ENCODE measurements at regions not wholly inside any gene's neighbourhood (a gene's known extent, or its start where the extent isn't known, plus 50 kb on each side); places are given as distances from the start of the nearest gene placed in this dataset.

- Mint-ChIP-seq H3K4me1 (ENCODE audit: low read depth, unreplicated experiment) (no peaks in the 10 kb centered on the region), H3K36me3 (ENCODE audit: insufficient read depth, unreplicated experiment) (no peaks in the 10 kb centered on the region), H3K27me3 (ENCODE audit: insufficient read depth, unreplicated experiment) (no peaks in the 10 kb centered on the region), H3K4me3 (ENCODE audit: unreplicated experiment) (no peak overlapping the region), H3K27ac (ENCODE audit: unreplicated experiment) (no peak overlapping the region), H3K9me3 (ENCODE audit: unreplicated experiment) (no peaks in the 10 kb centered on the region)
- Histone ChIP-seq H3K27me3 (replicated peaks; ENCODE audit: control insufficient read depth, insufficient read depth, low read length) (no peaks in the 10 kb centered on the region), H3K9me3 (no peaks in the 10 kb centered on the region), H3K36me3 (ENCODE audit: control insufficient read depth, insufficient read depth, low read length) (no peaks in the 10 kb centered on the region), H3K4me3 (ENCODE audit: low read depth, low read length) (no peak overlapping the region), H3K4me1 (no peaks in the 10 kb centered on the region)
- no peak for DNase-seq
- no peak for TF ChIP-seq CTCF (IDR thresholded peaks at IDR 0.05; ENCODE audit: insufficient read depth in 1 of 2, low read depth in 1 of 2, low read length in 1 of 2, severe bottlenecking in 1 of 2, unreplicated experiment in 1 of 2)
- intact Hi-C loops (cut with micrococcal nuclease; ENCODE audit: unreplicated experiment), result no loop called here
- BruUV-seq (replicated peaks), result no TSS peak
- ChIA-PET POLR2A (no interaction called here), CTCF (no interaction called here)
Observed at GRCh38 chr1:74853756-74854155, 120.8 kb downstream of the TYW3 start.

GRCh38 chr1:74856174-74856573 lies 123.2 kb downstream of the TYW3 start:
- H3K4me1 Mint-ChIP-seq (ENCODE audit: low read depth, unreplicated experiment), result no peaks in the 10 kb centered on the region
- no peaks in the 10 kb centered on the region for H3K36me3 Mint-ChIP-seq (ENCODE audit: insufficient read depth, unreplicated experiment)
- BruUV-seq (replicated peaks), result no TSS peak
- ChIA-PET POLR2A (no interaction called here), CTCF (no interaction called here)
- no peak for TF ChIP-seq CTCF (IDR thresholded peaks at IDR 0.05; ENCODE audit: insufficient read depth in 1 of 2, low read depth in 1 of 2, low read length in 1 of 2, severe bottlenecking in 1 of 2, unreplicated experiment in 1 of 2)
- Histone ChIP-seq H3K4me1 (no peaks in the 10 kb centered on the region), H3K36me3 (ENCODE audit: control insufficient read depth, insufficient read depth, low read length) (no peaks in the 10 kb centered on the region), H3K9me3 (no peaks in the 10 kb centered on the region), H3K27me3 (replicated peaks; ENCODE audit: control insufficient read depth, insufficient read depth, low read length) (no peaks in the 10 kb centered on the region), H3K4me3 (ENCODE audit: low read depth, low read length) (no peak overlapping the region)
- H3K4me3 Mint-ChIP-seq (ENCODE audit: unreplicated experiment), result no peak overlapping the region
- H3K27me3 Mint-ChIP-seq (ENCODE audit: insufficient read depth, unreplicated experiment), result no peaks in the 10 kb centered on the region
- no peak for DNase-seq
- intact Hi-C loops (cut with micrococcal nuclease; ENCODE audit: unreplicated experiment), result no loop called here
- peaks cover 11% of the 10 kb centered on the region for H3K9me3 Mint-ChIP-seq (ENCODE audit: unreplicated experiment)
- H3K27ac Mint-ChIP-seq (ENCODE audit: unreplicated experiment), result no peak overlapping the region

GRCh38 chr1:74857676-74858075 lies 124.7 kb downstream of the TYW3 start:
- Mint-ChIP-seq H3K27me3 (ENCODE audit: insufficient read depth, unreplicated experiment) (no peaks in the 10 kb centered on the region), H3K9me3 (ENCODE audit: unreplicated experiment) (peaks cover 14% of the 10 kb centered on the region), H3K4me3 (ENCODE audit: unreplicated experiment) (no peak overlapping the region), H3K36me3 (ENCODE audit: insufficient read depth, unreplicated experiment) (no peaks in the 10 kb centered on the region), H3K4me1 (ENCODE audit: low read depth, unreplicated experiment) (no peaks in the 10 kb centered on the region), H3K27ac (ENCODE audit: unreplicated experiment) (no peak overlapping the region)
- POLR2A ChIA-PET, result no interaction called here
- TF ChIP-seq CTCF (IDR thresholded peaks at IDR 0.05; ENCODE audit: insufficient read depth in 1 of 2, low read depth in 1 of 2, low read length in 1 of 2, severe bottlenecking in 1 of 2, unreplicated experiment in 1 of 2), result no peak
- Histone ChIP-seq H3K36me3 (ENCODE audit: control insufficient read depth, insufficient read depth, low read length) (no peaks in the 10 kb centered on the region), H3K4me3 (ENCODE audit: low read depth, low read length) (no peak overlapping the region), H3K4me1 (no peaks in the 10 kb centered on the region), H3K9me3 (no peaks in the 10 kb centered on the region), H3K27me3 (replicated peaks; ENCODE audit: control insufficient read depth, insufficient read depth, low read length) (no peaks in the 10 kb centered on the region)
- DNase-seq, result no peak
- intact Hi-C loops (cut with micrococcal nuclease; ENCODE audit: unreplicated experiment), result no loop called here
- CTCF ChIA-PET, result no interaction called here
- no TSS peak for BruUV-seq (replicated peaks)

Measured in Caco-2 (cell line).